ENCODE measurements at regions not wholly inside any gene's neighbourhood (a gene's known extent, or its start where the extent isn't known, plus 50 kb on each side); places are given as distances from the start of the nearest gene placed in this dataset.

GRCh38 chr1:199172171-199173124, 533.6 kb downstream of the PTPRC start:
- DNase-seq (ENCODE audit: low read depth), result peak; percentile 22
- no peak overlapping the region for H3K9ac ChIP-seq (ENCODE audit: low read length)
- H3K36me3 ChIP-seq (ENCODE audit: insufficient read depth, low read length), result no peaks in the 10 kb centered on the region
- H3K27me3 ChIP-seq (ENCODE audit: insufficient read depth, low read length), result no peaks in the 10 kb centered on the region
- no peak overlapping the region for H3K4me3 ChIP-seq (ENCODE audit: insufficient read depth, low read depth, low read length)
- H3K4me3 Mint-ChIP-seq (ENCODE audit: unreplicated experiment), result no peak overlapping the region
- no peak for TF ChIP-seq EZH2 (IDR thresholded peaks at IDR 0.05; ENCODE audit: insufficient read depth, low read length)
- TF ChIP-seq CTCF (IDR thresholded peaks at IDR 0.05; ENCODE audit: insufficient read depth, low read depth, low read length), result no peak
- H3K4me2 ChIP-seq (ENCODE audit: low read length), result no peak overlapping the region
- H3K4me1 ChIP-seq (ENCODE audit: insufficient read depth, low read length), result no peaks in the 10 kb centered on the region
- H3K27ac ChIP-seq (ENCODE audit: low read depth, low read length), result no peak overlapping the region
- H3K27me3 Mint-ChIP-seq (ENCODE audit: low read depth, unreplicated experiment), result no peaks in the 10 kb centered on the region
- H4K20me1 ChIP-seq (ENCODE audit: insufficient read depth, low read length), result no peaks in the 10 kb centered on the region
- peak overlapping the region; percentile 83 for H3K27ac Mint-ChIP-seq (ENCODE audit: unreplicated experiment)
- peaks cover 28% of the 10 kb centered on the region for H3K4me1 Mint-ChIP-seq (ENCODE audit: low read depth, unreplicated experiment)
- no peaks in the 10 kb centered on the region for H3K79me2 ChIP-seq (ENCODE audit: insufficient read depth, low read length)
- H2AFZ ChIP-seq (ENCODE audit: low read depth, low read length), result no peak overlapping the region
- peaks cover 2% of the 10 kb centered on the region for H3K36me3 Mint-ChIP-seq (ENCODE audit: low read depth, unreplicated experiment)
- peaks cover 2% of the 10 kb centered on the region for H3K9me3 Mint-ChIP-seq (ENCODE audit: unreplicated experiment)
- H3K9me3 ChIP-seq (ENCODE audit: insufficient read depth, low read depth, low read length), result no peaks in the 10 kb centered on the region
- FAIRE-seq, result no peak

- TF ChIP-seq EZH2 (IDR thresholded peaks at IDR 0.05; ENCODE audit: insufficient read depth, low read length) (no peak), CTCF (IDR thresholded peaks at IDR 0.05; ENCODE audit: insufficient read depth, low read depth, low read length) (no peak)
- DNase-seq (ENCODE audit: low read depth), result peak; percentile 72
- peak overlapping the region; percentile 96 for H3K27ac Mint-ChIP-seq (ENCODE audit: unreplicated experiment)
Observed at GRCh38 chr1:199173356-199173755, 534.5 kb downstream of the PTPRC start.

GRCh38 chr1:199174336-199174735, 535.5 kb downstream of the PTPRC start:
- H3K9ac ChIP-seq (ENCODE audit: low read length), result no peak overlapping the region
- no peak overlapping the region for H2AFZ ChIP-seq (ENCODE audit: low read depth, low read length)
- FAIRE-seq (no peak), DNase-seq (ENCODE audit: low read depth) (no peak)
- no peak overlapping the region for H3K4me3 Mint-ChIP-seq (ENCODE audit: unreplicated experiment)
- no peaks in the 10 kb centered on the region for H3K4me1 ChIP-seq (ENCODE audit: insufficient read depth, low read length)
- peaks cover 2% of the 10 kb centered on the region for H3K36me3 Mint-ChIP-seq (ENCODE audit: low read depth, unreplicated experiment)
- no peaks in the 10 kb centered on the region for H3K27me3 ChIP-seq (ENCODE audit: insufficient read depth, low read length)
- H3K4me2 ChIP-seq (ENCODE audit: low read length), result no peak overlapping the region
- H3K36me3 ChIP-seq (ENCODE audit: insufficient read depth, low read length), result no peaks in the 10 kb centered on the region
- H3K27me3 Mint-ChIP-seq (ENCODE audit: low read depth, unreplicated experiment), result no peaks in the 10 kb centered on the region
- H3K79me2 ChIP-seq (ENCODE audit: insufficient read depth, low read length), result no peaks in the 10 kb centered on the region
- H4K20me1 ChIP-seq (ENCODE audit: insufficient read depth, low read length), result no peaks in the 10 kb centered on the region
- TF ChIP-seq CTCF (IDR thresholded peaks at IDR 0.05; ENCODE audit: insufficient read depth, low read depth, low read length) (no peak), EZH2 (IDR thresholded peaks at IDR 0.05; ENCODE audit: insufficient read depth, low read length) (no peak)
- no peaks in the 10 kb centered on the region for H3K9me3 ChIP-seq (ENCODE audit: insufficient read depth, low read depth, low read length)
- H3K27ac Mint-ChIP-seq (ENCODE audit: unreplicated experiment), result peak overlapping the region; percentile 86
- H3K9me3 Mint-ChIP-seq (ENCODE audit: unreplicated experiment), result peaks cover 2% of the 10 kb centered on the region
- no peak overlapping the region for H3K27ac ChIP-seq (ENCODE audit: low read depth, low read length)
- H3K4me3 ChIP-seq (ENCODE audit: insufficient read depth, low read depth, low read length), result no peak overlapping the region
- peaks cover 28% of the 10 kb centered on the region for H3K4me1 Mint-ChIP-seq (ENCODE audit: low read depth, unreplicated experiment)

More at GRCh38 chr1:199173356-199173755, 534.5 kb downstream of the PTPRC start:
- peaks cover 2% of the 10 kb centered on the region for H3K36me3 Mint-ChIP-seq (ENCODE audit: low read depth, unreplicated experiment)
- no peak overlapping the region for H3K4me3 Mint-ChIP-seq (ENCODE audit: unreplicated experiment)
- H3K36me3 ChIP-seq (ENCODE audit: insufficient read depth, low read length), result no peaks in the 10 kb centered on the region
- H2AFZ ChIP-seq (ENCODE audit: low read depth, low read length), result no peak overlapping the region
- H3K27me3 ChIP-seq (ENCODE audit: insufficient read depth, low read length), result no peaks in the 10 kb centered on the region
- H3K4me1 ChIP-seq (ENCODE audit: insufficient read depth, low read length), result no peaks in the 10 kb centered on the region
- no peaks in the 10 kb centered on the region for H4K20me1 ChIP-seq (ENCODE audit: insufficient read depth, low read length)
- no peaks in the 10 kb centered on the region for H3K9me3 ChIP-seq (ENCODE audit: insufficient read depth, low read depth, low read length)
- no peak overlapping the region for H3K27ac ChIP-seq (ENCODE audit: low read depth, low read length)
- no peaks in the 10 kb centered on the region for H3K27me3 Mint-ChIP-seq (ENCODE audit: low read depth, unreplicated experiment)
- H3K4me3 ChIP-seq (ENCODE audit: insufficient read depth, low read depth, low read length), result no peak overlapping the region
- no peak overlapping the region for H3K4me2 ChIP-seq (ENCODE audit: low read length)
- no peak overlapping the region for H3K9ac ChIP-seq (ENCODE audit: low read length)
- H3K4me1 Mint-ChIP-seq (ENCODE audit: low read depth, unreplicated experiment), result peaks cover 28% of the 10 kb centered on the region
- H3K9me3 Mint-ChIP-seq (ENCODE audit: unreplicated experiment), result peaks cover 2% of the 10 kb centered on the region
- no peaks in the 10 kb centered on the region for H3K79me2 ChIP-seq (ENCODE audit: insufficient read depth, low read length)
- no peak for FAIRE-seq

All from astrocyte (in vitro differentiated cells and primary cell).